Activated B cell treated with CpG ODN at 0.5 μM for 24 hours (primary cell): ENCODE measurements at regions not wholly inside any gene's neighbourhood (a gene's known extent, or its start where the extent isn't known, plus 50 kb on each side); places are given as distances from the start of the nearest gene placed in this dataset.

Experiments
- ATAC-seq: fragments of 200-7000 bp; cut with Tn5 transposase; one replicate; pipeline ENCODE4 v1.10.0; 2021; ENCODE audit warnings: low read depth, mild to moderate bottlenecking, moderate library complexity
- CTCF ChIA-PET: fragments of 350-600 bp; sonication (Branson Sonifier 250); formaldehyde crosslinking; loops from one replicate; lab custom pipeline; 2021; ENCODE audit warnings: antibody characterized with exemption; lab: Charles Lee
- POLR2A ChIA-PET: fragments of 350-600 bp; sonication (Branson Sonifier 250); formaldehyde crosslinking; loops from one replicate; lab custom pipeline; 2021; ENCODE audit warnings: antibody characterized with exemption; lab: Charles Lee
- DNase-seq: peaks from one replicate; pipeline ENCODE4 v3.0.0; 2022
- H3K27ac Mint-ChIP-seq: one replicate; pipeline ENCODE4 v1.8.0; 2020; ENCODE audit warnings: mixed read lengths
- H3K27me3 Mint-ChIP-seq: one replicate; pipeline ENCODE4 v1.8.0; 2021; ENCODE audit warnings: mixed read lengths
- H3K36me3 Mint-ChIP-seq: one replicate; pipeline ENCODE4 v1.8.0; 2021; ENCODE audit warnings: low read depth, mixed read lengths
- H3K4me1 Mint-ChIP-seq: one replicate; pipeline ENCODE4 v1.8.0; 2021; ENCODE audit warnings: mixed read lengths
- H3K4me3 Mint-ChIP-seq: one replicate; pipeline ENCODE4 v1.8.0; 2020; ENCODE audit warnings: mild to moderate bottlenecking, mixed read lengths
- H3K9me3 Mint-ChIP-seq: one replicate; pipeline ENCODE4 v1.8.0; 2020; ENCODE audit warnings: mixed read lengths
- CTCF ChIP-seq: fragments of 200-600 bp; IDR thresholded peaks from one replicate; pipeline ENCODE4 v1.8.0; 2022; ENCODE audit warnings: antibody characterized with exemption, mild to moderate bottlenecking
- intact Hi-C: fragments of 100-400 bp; cut with micrococcal nuclease; formaldehyde crosslinking; loops from one replicate; pipeline ENCODE4 v1.15.1; 2024

DNA sequence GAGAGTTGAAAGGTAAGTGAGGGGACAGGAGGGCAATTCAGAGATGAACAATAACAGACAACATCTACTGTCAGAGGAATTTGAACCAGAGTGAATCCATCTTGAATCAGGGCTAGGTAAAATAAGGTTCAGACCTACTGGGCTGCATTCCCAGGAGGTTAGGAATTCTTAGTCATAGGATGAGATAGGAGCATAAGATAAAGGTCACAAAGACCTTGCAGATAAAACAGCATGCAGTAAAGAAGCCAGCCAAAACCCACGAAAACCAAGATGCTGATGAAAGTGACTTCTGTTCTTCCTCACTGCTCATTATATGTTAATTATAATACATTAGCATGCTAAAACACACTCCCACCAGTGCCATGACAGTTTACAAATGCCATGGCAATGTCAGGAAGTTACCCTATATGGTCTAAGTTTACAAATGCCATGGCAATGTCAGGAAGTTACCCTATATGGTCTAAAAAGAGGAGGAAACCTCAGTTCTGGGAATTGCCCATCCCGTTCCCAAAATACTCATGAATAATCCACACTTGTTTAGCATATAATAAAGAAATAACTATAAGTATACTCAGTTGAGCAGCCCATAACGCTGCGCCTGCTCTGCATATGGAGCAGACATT, 248.5 kb downstream of the HAO1 start:
- Mint-ChIP-seq H3K9me3 (peaks cover 4% of the 10 kb centered on the region), H3K4me1 (no peaks in the 10 kb centered on the region), H3K4me3 (no peak overlapping the region), H3K36me3 (no peaks in the 10 kb centered on the region), H3K27me3 (no peaks in the 10 kb centered on the region), H3K27ac (no peak overlapping the region)
- ChIA-PET CTCF (no interaction called here), POLR2A (no interaction called here)
- TF ChIP-seq CTCF: no peak
- ATAC-seq (no peak), DNase-seq (no peak)
- intact Hi-C loops: no loop called here

- Mint-ChIP-seq H3K36me3 (no peaks in the 10 kb centered on the region), H3K4me1 (no peaks in the 10 kb centered on the region), H3K9me3 (peaks cover 4% of the 10 kb centered on the region), H3K27me3 (no peaks in the 10 kb centered on the region), H3K4me3 (no peak overlapping the region), H3K27ac (no peak overlapping the region)
- ChIA-PET POLR2A (no interaction called here), CTCF (no interaction called here)
- TF ChIP-seq CTCF: no peak
- DNase-seq (no peak), ATAC-seq (no peak)
- intact Hi-C loops: no loop called here
Measured at GRCh38 chr20:7692478-7692877, 247.8 kb downstream of the HAO1 start.

DNA sequence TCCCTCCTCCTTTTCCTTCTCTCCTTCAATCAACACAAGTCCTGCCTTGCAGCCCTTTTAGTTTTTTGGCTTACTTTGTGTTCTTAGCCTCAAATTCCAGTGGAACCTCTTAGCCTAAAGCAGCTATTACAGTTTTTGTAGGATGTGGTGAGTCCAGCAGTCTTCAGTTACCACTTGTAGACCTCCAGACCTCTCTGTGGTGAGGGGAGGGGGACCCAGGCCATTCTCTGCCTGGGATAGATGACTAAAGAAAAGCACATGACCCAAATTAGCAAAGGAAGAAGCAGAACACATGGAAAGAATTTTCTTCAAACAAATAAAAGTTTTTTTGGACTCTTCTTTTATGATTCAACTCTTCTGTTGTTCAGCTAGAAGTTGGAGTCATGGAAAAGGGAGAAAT, 246.5 kb downstream of the HAO1 start:
- DNase-seq (no peak), ATAC-seq (no peak)
- intact Hi-C loops: no loop called here
- Mint-ChIP-seq H3K27me3 (no peaks in the 10 kb centered on the region), H3K4me1 (no peaks in the 10 kb centered on the region), H3K9me3 (peaks cover under 1% of the 10 kb centered on the region), H3K36me3 (no peaks in the 10 kb centered on the region), H3K4me3 (no peak overlapping the region), H3K27ac (no peak overlapping the region)
- POLR2A ChIA-PET: no interaction called here
- TF ChIP-seq CTCF: no peak
- CTCF ChIA-PET: no interaction called here

DNA sequence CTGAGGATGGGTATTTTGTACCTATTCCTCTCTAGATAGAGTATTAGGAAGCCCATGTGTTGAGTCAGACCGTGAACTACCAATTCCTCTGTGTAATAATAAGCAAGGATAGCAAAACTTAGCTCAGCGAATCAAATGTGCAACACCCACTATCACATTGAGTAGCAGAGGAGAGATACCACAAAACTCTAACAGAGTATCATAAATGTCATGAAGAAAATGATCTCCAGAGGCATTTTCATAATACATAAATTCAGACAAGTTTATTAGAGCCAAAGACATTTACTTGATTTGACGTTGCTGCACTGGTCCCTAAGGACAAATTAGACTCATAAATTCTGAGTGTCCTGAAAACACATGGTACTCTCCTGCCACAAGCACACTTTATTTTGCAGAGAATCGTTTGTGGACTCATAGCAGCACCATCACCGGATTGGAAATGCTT, 245.2 kb downstream of the HAO1 start:
- ChIA-PET POLR2A (no interaction called here), CTCF (no interaction called here)
- H3K27ac Mint-ChIP-seq: no peak overlapping the region
- DNase-seq (no peak), ATAC-seq (no peak)
- H3K27me3 Mint-ChIP-seq: no peaks in the 10 kb centered on the region
- no peaks in the 10 kb centered on the region for H3K4me1 Mint-ChIP-seq
- no peak overlapping the region for H3K4me3 Mint-ChIP-seq
- intact Hi-C loops: no loop called here
- no peak for TF ChIP-seq CTCF
- H3K36me3 Mint-ChIP-seq: no peaks in the 10 kb centered on the region
- H3K9me3 Mint-ChIP-seq: no peaks in the 10 kb centered on the region

DNA sequence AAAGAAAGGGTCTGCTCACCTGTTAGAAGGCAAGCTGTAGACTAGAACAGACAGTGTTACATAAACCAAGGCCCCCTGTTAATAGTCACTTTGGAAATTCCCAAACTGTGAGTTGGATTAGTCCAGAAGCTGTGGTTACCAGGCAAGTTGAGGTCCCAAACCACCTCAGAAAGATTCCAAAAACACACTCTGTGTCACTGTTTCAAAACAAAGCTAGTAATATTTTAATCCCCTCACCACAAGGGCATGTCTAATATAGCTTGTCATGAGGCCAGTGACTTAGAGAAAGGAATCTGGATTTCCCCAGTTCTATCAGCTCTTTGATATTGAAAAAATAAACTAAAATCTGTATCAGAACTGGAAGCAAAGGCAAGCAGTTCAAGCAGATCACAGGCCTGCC, 244.6 kb downstream of the HAO1 start:
- POLR2A ChIA-PET: no interaction called here
- Mint-ChIP-seq H3K27ac (no peak overlapping the region), H3K27me3 (no peaks in the 10 kb centered on the region), H3K36me3 (no peaks in the 10 kb centered on the region), H3K4me1 (no peaks in the 10 kb centered on the region), H3K4me3 (no peak overlapping the region), H3K9me3 (peaks cover under 1% of the 10 kb centered on the region)
- intact Hi-C loops: no loop called here
- no peak for DNase-seq
- no peak for TF ChIP-seq CTCF
- CTCF ChIA-PET: no interaction called here
- no peak for ATAC-seq
